SK-N-SH treated with all-trans-retinoic acid at 6 μM for 48 hours (cell line): ENCODE measurements at regions not wholly inside any gene's neighbourhood (a gene's known extent, or its start where the extent isn't known, plus 50 kb on each side); places are given as distances from the start of the nearest gene placed in this dataset.

ENCODE experiments used
- ATAC-seq: fragments of 200-7000 bp; cut with Tn5 transposase; 3 replicates; pipeline ENCODE4 v1.9.1; 2020; ENCODE audit warnings: mild to moderate bottlenecking, moderate library complexity
- ARNTL ChIP-seq: fragments of 450-650 bp; formaldehyde crosslinking; IDR thresholded peaks from 2 replicates; pipeline ENCODE4 v1.5.0; 2020; ENCODE audit warnings: low read depth, mild to moderate bottlenecking, moderate library complexity, borderline replicate concordance
- CREB5 ChIP-seq: fragments of 250-450 bp; sonication (Bioruptor Pico); IDR thresholded peaks from 2 replicates; pipeline ENCODE4 v1.5.1; 2020; ENCODE audit warnings: low read depth, mild to moderate bottlenecking, moderate library complexity
- CSDC2 ChIP-seq: fragments of 250-450 bp; sonication (Bioruptor Pico); IDR thresholded peaks from 2 replicates; pipeline ENCODE4 v1.5.0; 2020; ENCODE audit warnings: mild to moderate bottlenecking, moderate library complexity
- CSRNP3 ChIP-seq: fragments of 250-450 bp; sonication (Bioruptor Pico); IDR thresholded peaks from 2 replicates; pipeline ENCODE4 v1.5.1; 2021; ENCODE audit warnings: mild to moderate bottlenecking, moderate library complexity
- GLIS3 ChIP-seq: fragments of 250-450 bp; sonication (Bioruptor Pico); IDR thresholded peaks from 2 replicates; pipeline ENCODE4 v1.5.0; 2020; ENCODE audit warnings: mild to moderate bottlenecking, moderate library complexity
- ISL1 ChIP-seq: fragments of 250-450 bp; sonication (Bioruptor Pico); IDR thresholded peaks from 2 replicates; pipeline ENCODE4 v2.1.2; 2022; ENCODE audit warnings: mild to moderate bottlenecking, moderate library complexity
- OSR1 ChIP-seq: fragments of 250-450 bp; sonication (Bioruptor Pico); IDR thresholded peaks from 2 replicates; pipeline ENCODE4 v1.8.0; 2022; ENCODE audit warnings: moderate library complexity, mild to moderate bottlenecking, inconsistent platforms
- PATZ1 ChIP-seq: fragments of 250-450 bp; sonication (Bioruptor Pico); IDR thresholded peaks from 2 replicates; pipeline ENCODE4 v1.8.0; 2020; ENCODE audit warnings: mild to moderate bottlenecking, moderate library complexity, borderline replicate concordance
- POU6F1 ChIP-seq: fragments of 250-450 bp; sonication (Bioruptor Pico); IDR thresholded peaks from 2 replicates; pipeline ENCODE4 v1.8.0; 2021; ENCODE audit warnings: low read depth, mild to moderate bottlenecking, moderate library complexity, borderline replicate concordance
- PPARA ChIP-seq: fragments of 250-450 bp; sonication (Bioruptor Pico); IDR thresholded peaks from 2 replicates; pipeline ENCODE4 v1.5.0; 2020; ENCODE audit warnings: mild to moderate bottlenecking, borderline replicate concordance
- RARB ChIP-seq: fragments of 250-450 bp; sonication (Bioruptor Pico); IDR thresholded peaks from 2 replicates; pipeline ENCODE4 v1.8.0; 2021; ENCODE audit warnings: mild to moderate bottlenecking, moderate library complexity
- SNAI2 ChIP-seq: fragments of 250-450 bp; sonication (Bioruptor Pico); IDR thresholded peaks from 2 replicates; pipeline ENCODE4 v1.5.0; 2020; ENCODE audit warnings: mild to moderate bottlenecking, moderate library complexity
- TSHZ2 ChIP-seq: fragments of 250-450 bp; sonication (Bioruptor Pico); IDR thresholded peaks from 2 replicates; pipeline ENCODE4 v1.5.0; 2020; ENCODE audit warnings: mild to moderate bottlenecking, moderate library complexity
- ZC3H10 ChIP-seq: fragments of 250-450 bp; sonication (Bioruptor Pico); IDR thresholded peaks from 2 replicates; pipeline ENCODE4 v1.5.1; 2021; ENCODE audit warnings: mild to moderate bottlenecking, moderate library complexity
- ZFP3 ChIP-seq: fragments of 250-450 bp; sonication (Bioruptor Pico); IDR thresholded peaks from 2 replicates; pipeline ENCODE4 v1.5.0; 2020; ENCODE audit warnings: mild to moderate bottlenecking, moderate library complexity
- ZFP30 ChIP-seq: fragments of 450-650 bp; formaldehyde crosslinking; IDR thresholded peaks from 2 replicates; pipeline ENCODE4 v1.5.0; 2022; ENCODE audit warnings: mild to moderate bottlenecking, moderate library complexity
- ZNF565 ChIP-seq: fragments of 450-650 bp; formaldehyde crosslinking; conservative IDR thresholded peaks from 2 replicates; pipeline ENCODE4 v1.5.0; 2020; ENCODE audit warnings: low read depth, mild to moderate bottlenecking, moderate library complexity
- ZNF70 ChIP-seq: fragments of 450-650 bp; formaldehyde crosslinking; IDR thresholded peaks from 2 replicates; pipeline ENCODE4 v1.5.0; 2020; ENCODE audit warnings: mild to moderate bottlenecking, moderate library complexity
- ZNF8 ChIP-seq: fragments of 450-650 bp; formaldehyde crosslinking; IDR thresholded peaks from 2 replicates; pipeline ENCODE4 v1.5.0; 2020; ENCODE audit warnings: mild to moderate bottlenecking, moderate library complexity

- no peak for ATAC-seq
- no peak for TF ChIP-seq CSDC2 (CRISPR knock-in tag)
- no peak for TF ChIP-seq CREB5 (CRISPR knock-in tag)
- TF ChIP-seq POU6F1 (CRISPR knock-in tag): no peak
- no peak for TF ChIP-seq RARB
- no peak for TF ChIP-seq ZFP3 (CRISPR knock-in tag)
- no peak for TF ChIP-seq ZC3H10 (CRISPR knock-in tag)
- no peak for TF ChIP-seq ZFP30 (CRISPR knock-in tag)
- TF ChIP-seq SNAI2 (CRISPR knock-in tag): no peak
- TF ChIP-seq OSR1 (CRISPR knock-in tag): no peak
- TF ChIP-seq ZNF8: no peak
These were observed 385.1 kb downstream of the CHSY3 start for GRCh38 chr5:130289132-130290088.

GRCh38 chr5:130287438-130287837 lies 383.2 kb downstream of the CHSY3 start:
- TF ChIP-seq SNAI2 (CRISPR knock-in tag): no peak
- TF ChIP-seq PPARA (CRISPR knock-in tag): no peak
- no peak for TF ChIP-seq ZNF8

GRCh38 chr5:130286971-130287370 lies 382.7 kb downstream of the CHSY3 start:
- ATAC-seq: no peak
- no peak for TF ChIP-seq ISL1 (CRISPR knock-in tag)
- TF ChIP-seq ZNF565 (CRISPR knock-in tag): no peak
- no peak for TF ChIP-seq CSRNP3
- TF ChIP-seq RARB: no peak
- TF ChIP-seq GLIS3 (CRISPR knock-in tag): no peak
- no peak for TF ChIP-seq CSDC2 (CRISPR knock-in tag)
- no peak for TF ChIP-seq ZC3H10 (CRISPR knock-in tag)
- TF ChIP-seq ZNF8: no peak
- no peak for TF ChIP-seq PATZ1 (CRISPR knock-in tag)
- TF ChIP-seq TSHZ2: no peak
- TF ChIP-seq ZFP30 (CRISPR knock-in tag): no peak

More at GRCh38 chr5:130287438-130287837, 383.2 kb downstream of the CHSY3 start:
- ATAC-seq: no peak

GRCh38 chr5:130282049-130282448 lies 377.8 kb downstream of the CHSY3 start:
- no peak for ATAC-seq
- TF ChIP-seq ARNTL (CRISPR knock-in tag): no peak
- TF ChIP-seq ZNF70 (CRISPR knock-in tag): no peak
- no peak for TF ChIP-seq PPARA (CRISPR knock-in tag)
- no peak for TF ChIP-seq POU6F1 (CRISPR knock-in tag)
- TF ChIP-seq ZFP3 (CRISPR knock-in tag): no peak
